AML-193 (cell line): ENCODE measurements at regions not wholly inside any gene's neighbourhood (a gene's known extent, or its start where the extent isn't known, plus 50 kb on each side); places are given as distances from the start of the nearest gene placed in this dataset.
"Not testable (repeated sequence)": the region's sequence is repeated elsewhere in the genome, so short reads cannot be mapped to it uniquely, and the experiment has no call there.

Experiments
- DNase-seq, 2 experiments: peaks; one replicate each; lab custom pipeline; 2025; lab: John Stamatoyannopoulos, UW

GRCh38 chr3:178097576-178097975 lies 438.7 kb upstream of the KCNMB2 start:
- DNase-seq = peak; percentile 18 to 33

- DNase-seq = no peak
Measured at GRCh38 chr3:178099274-178099673, 437.0 kb upstream of the KCNMB2 start.

- no peak for DNase-seq
Measured at GRCh38 chr3:178099862-178100261, 436.4 kb upstream of the KCNMB2 start.

- no peak for DNase-seq
Measured at GRCh38 chr3:178100908-178101307, 435.3 kb upstream of the KCNMB2 start.

GRCh38 chr3:178103140-178103539 lies 433.1 kb upstream of the KCNMB2 start:
- DNase-seq = no peak

GRCh38 chr3:178107804-178108203 lies 428.4 kb upstream of the KCNMB2 start:
- no peak for DNase-seq

- DNase-seq = no peak
Measured at GRCh38 chr3:178109691-178110090, 426.5 kb upstream of the KCNMB2 start.

DNA sequence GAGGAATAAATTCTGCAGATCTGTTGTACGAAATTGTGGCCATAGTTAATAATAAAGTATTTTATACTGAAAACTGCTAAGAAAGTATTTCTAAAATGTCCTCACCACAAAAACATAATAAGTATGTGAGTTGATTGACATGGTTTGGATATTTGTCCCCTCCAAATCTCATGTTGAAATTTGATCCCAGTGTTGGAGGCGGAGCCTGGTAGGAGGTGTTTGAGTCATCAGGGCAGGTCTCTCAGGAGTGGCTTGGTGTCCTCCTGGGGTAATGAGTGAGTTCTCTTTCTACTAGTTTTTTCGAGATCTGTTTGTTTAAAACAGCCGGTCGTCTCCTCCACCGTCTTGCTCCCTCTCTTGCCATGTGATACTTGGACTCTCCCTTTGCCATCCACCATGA lies 424.1 kb upstream of the KCNMB2 start:
- no peak for DNase-seq

- DNase-seq = not testable (repeated sequence)
Measured at GRCh38 chr3:178112552-178112951, 423.7 kb upstream of the KCNMB2 start.

GRCh38 chr3:178117641-178118040 lies 418.6 kb upstream of the KCNMB2 start:
- no peak for DNase-seq

DNA sequence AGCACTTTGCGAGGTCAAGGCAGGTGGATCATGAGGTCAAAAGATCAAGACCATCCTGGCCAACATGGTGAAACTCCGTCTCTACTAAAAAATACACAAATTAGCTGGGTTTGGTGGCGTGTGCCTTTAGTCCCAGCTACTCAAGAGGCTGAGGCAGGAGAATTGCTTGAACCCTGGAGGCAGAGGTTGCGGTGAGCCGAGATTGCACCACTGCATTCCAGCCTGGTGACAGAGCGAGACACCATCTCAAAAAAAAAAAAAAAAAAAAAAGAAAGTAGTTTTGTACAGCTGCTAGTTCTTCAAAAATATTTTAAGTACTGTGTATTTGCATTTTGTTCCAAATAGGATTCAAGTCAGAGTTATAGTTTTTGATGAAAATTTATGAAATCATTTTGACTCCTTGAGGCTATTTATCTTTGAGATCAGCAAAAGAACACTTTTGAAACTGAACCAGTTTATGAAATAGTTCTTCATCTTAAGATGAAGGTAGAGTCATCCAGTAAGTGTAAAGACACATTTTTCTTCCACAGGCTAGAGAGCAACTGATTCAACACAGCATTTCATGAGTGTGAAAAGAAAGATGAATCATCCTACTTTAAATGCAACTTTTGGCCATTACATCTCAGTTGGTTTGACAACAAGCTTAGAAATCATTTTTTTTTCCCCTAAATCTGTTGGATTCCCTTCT lies 416.5 kb upstream of the KCNMB2 start:
- not testable (repeated sequence) for DNase-seq

GRCh38 chr3:178120367-178120766 lies 415.9 kb upstream of the KCNMB2 start:
- DNase-seq = no peak

DNA sequence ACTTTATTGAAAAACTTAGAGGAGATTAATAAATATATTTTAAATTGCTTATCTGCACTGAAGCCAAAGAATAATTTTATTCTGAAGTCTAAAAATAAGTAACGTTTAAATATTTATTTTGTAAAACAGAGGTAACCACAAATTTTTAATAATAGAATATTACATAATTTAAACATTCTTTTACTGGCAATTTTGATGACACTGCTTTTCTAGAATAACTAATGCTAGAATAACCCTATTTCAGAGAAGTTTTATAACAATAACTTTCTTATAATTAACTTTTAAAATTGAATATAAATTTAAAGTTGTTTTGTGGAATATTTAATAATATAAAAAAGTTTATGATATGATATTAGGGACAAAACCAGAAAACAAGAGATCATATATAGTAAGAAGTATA lies 409.6 kb upstream of the KCNMB2 start:
- no peak for DNase-seq

DNA sequence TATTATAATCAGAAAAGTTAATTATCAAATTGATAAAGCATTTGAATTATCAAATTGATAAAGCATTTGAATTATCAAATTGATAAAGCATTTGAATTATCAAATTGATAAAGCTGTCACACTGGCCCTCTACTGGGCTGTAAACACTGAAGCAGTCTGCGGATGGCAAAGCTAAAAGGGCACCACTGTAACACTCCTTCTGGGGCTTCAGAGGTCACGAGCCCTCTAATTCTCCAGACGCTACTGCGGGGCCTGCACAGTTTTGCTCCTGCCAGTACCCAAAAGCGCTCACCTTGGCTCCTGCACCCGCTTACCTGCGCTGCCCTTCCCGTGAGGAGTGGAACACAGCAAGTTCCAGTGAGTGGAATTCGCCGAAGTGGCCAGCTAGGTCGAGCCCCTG lies 409.0 kb upstream of the KCNMB2 start:
- DNase-seq = no peak

- DNase-seq = no peak
Measured at GRCh38 chr3:178129109-178129508, 407.1 kb upstream of the KCNMB2 start.

DNA sequence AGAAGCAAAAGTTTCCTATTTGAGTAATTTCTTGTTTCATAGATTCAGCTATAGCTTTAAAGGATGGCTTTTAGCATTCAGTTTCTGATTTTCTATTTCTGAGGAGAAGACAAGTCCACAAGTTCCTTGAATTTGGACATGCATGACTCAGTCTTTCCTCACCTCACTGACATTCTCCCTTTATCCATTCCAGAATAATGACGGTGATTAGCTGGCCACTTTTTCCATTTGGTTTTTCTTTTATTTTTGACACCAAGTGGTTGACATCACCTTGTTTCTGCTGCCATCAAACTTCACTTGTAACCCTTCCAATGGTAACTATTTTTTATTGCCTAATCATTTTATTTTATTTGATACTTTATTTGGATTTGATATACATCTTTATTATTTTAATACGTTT lies 404.4 kb upstream of the KCNMB2 start:
- DNase-seq = no peak

DNA sequence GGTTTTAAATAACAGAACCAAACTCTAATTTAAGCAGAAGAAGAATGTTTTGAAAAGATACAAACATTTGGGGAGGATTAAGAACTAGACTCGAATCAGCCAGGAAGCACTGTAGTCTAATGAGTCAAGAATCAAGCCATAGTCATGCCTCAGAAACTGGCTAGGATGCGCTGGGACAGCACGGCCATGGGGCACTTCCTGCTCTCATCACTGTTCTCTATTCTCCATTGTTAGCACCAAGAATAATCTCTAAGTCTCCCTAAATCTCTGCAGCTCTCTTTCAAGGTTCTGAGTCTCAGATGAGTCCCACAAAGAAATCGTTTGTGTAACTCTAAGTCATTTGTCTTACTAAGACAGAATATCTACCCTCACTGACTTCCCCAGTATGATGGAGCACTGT lies 399.0 kb upstream of the KCNMB2 start:
- no peak for DNase-seq

DNA sequence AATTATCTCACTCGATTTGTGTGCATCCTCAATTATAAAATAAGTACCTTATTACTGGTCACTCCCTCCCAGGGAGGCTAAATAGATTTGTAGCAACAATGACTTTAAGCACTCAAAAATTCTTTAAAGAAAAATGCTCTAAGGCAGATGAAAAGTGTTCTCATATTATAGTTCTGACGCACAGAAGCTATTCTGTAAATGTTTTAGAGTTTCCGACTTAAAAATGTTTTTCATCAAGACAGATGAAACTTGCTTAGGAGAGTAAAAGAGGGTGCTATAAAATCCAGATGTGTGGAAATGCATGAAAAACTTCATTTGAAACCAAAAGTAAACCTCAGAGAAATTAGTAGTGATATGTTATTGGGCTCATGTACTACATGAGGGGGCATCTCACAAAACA lies 398.4 kb upstream of the KCNMB2 start:
- DNase-seq = no peak

GRCh38 chr3:178139116-178139515 lies 397.1 kb upstream of the KCNMB2 start:
- no peak for DNase-seq

DNA sequence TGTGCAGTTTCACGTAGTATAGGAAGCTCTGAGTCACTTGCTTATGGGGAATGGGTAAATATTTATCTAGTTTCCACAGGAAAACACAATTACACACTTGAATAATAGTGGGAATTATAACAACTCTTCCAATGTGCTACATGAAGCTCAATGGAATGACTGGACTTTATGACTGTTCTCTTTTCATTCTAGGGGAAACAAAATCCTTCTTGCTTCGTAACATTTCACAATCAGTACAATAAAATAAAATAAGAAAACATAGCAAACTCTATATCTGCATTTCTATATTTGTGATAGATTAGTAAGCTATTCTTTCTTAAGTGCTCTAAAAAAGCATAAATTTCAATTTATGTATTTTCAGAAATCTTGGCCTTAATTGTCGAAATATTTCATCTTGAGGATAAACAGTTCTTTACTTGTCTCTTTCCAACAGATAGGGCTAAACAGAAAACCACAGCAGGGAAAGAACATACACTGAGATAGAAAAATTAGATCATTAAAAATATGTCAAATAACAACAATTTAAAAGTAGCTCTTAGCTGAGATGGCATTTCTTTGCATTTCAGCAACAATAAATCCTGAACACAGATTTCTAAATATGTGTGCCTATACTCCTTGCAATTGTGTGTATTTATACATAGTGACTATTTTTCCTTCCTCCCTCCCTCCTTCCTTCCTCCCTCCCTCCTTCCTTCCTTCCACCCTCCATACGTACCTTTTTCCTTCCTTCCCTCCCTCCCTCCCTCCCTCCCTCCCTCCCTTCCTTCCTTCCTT lies 395.5 kb upstream of the KCNMB2 start:
- no peak for DNase-seq

GRCh38 chr3:178141305-178141684 lies 394.9 kb upstream of the KCNMB2 start:
- DNase-seq = not testable (repeated sequence)

GRCh38 chr3:178146406-178146831 lies 389.8 kb upstream of the KCNMB2 start:
- no peak for DNase-seq

- no peak for DNase-seq
Measured at GRCh38 chr3:178147001-178147400, 389.2 kb upstream of the KCNMB2 start.
